Left forelimb (tissue), 1 donor: ENCODE measurements at regions not wholly inside any gene's neighbourhood (a gene's known extent, or its start where the extent isn't known, plus 50 kb on each side); places are given as distances from the start of the nearest gene placed in this dataset.

Experiments used
- DNase-seq: peaks from one replicate; pipeline ENCODE4 v3.0.0-alpha.2; 2018; ENCODE audit warnings: low spot score

DNA sequence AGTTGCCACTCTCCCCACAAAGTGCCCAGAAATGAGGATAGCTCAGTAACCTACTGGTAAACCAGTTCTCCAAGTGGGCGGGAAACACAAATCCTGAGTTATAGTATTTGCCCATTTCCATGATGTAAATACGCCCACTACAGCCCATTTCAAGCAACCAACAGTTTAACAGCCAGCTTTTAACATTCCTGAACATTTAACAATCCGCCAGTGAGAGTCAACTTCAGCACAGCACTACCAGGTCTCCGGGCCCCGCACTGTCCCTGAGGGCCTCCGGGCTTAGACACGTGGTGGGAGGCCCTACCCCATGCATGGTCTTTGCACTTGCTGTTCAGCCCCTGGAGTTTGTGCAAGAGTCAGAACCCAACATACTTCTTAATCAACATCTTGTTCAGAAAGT lies 132.0 kb upstream of the CTTNBP2NL start:
- no peak for DNase-seq

DNA sequence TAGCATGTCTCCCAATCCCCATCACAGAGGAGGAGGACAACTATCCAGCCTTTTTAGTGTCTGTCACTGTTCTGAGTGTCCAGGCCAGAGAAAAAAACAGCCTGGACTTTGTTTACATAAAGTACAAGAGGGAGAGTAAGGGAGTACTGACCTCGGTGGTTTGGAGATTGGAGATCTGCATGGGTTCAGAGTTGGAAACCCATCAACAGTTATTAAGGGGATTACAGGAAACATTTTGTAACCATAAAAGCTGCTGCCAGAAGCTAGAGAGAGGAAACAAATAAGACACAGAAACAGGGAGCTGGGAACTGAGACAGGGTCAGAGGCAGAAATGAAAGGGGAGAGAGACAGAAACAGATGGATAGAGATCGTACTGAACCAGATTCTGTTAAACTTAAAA lies 131.5 kb upstream of the CTTNBP2NL start:
- DNase-seq, result no peak

DNA sequence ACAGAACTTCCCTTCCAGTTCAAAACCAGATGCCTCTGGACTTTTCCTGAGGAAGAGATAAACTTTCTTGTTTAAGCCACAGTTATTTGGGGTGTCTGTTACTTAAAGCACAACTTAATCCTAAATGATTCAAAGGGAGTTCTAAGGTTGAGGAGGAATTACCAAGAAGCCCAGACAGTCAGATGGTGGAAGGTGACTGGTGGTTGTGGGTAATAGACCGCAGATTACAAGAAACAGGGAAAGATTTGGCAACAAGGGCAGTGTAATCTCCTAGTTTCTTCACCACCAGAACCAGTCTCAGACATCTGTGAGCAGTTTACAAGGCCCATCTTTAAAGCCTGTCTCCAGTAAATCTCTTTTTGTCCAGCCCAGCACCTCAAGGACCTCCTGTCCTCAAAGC lies 130.1 kb upstream of the CTTNBP2NL start:
- no peak for DNase-seq

DNA sequence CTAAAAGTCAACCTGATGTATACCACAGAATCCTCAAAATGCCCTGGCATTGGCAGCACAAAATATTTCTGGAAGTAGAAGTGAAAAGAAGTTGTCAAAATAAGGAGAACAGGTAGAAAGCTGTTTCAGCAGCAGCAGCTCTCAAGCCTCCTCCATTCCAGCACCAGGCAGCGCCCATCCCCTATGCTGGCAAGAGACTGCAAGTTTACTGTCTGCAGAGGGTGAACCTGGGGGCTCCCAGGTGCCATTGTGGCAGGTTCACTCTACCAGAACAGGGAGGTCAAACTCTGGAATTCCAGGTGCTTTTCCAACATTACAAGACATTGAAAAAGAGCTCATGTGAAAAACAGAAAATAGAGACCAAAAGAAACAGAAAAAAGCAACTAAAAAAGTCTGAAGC lies 128.8 kb upstream of the CTTNBP2NL start:
- DNase-seq, result no peak

DNA sequence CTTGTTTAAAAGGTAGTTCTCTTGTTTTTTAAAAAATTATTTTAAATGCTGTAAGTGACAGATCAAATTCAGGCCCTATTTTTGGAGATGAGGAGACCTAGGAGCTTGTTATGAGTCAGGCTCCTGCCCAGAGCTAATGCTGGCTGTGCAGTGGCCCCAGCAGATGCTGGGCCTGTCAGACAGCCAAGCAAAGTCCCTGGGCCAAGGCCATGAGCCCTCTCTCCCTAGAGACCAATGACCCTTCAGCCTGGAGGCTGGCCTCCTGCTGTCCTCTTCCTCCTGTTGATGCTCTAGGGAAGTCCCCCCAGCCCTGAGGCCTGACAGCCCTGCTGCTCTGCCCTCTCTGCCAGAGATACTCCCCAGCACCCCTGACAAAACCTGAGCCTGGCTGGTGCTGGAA lies 128.1 kb upstream of the CTTNBP2NL start:
- DNase-seq, result no peak

DNA sequence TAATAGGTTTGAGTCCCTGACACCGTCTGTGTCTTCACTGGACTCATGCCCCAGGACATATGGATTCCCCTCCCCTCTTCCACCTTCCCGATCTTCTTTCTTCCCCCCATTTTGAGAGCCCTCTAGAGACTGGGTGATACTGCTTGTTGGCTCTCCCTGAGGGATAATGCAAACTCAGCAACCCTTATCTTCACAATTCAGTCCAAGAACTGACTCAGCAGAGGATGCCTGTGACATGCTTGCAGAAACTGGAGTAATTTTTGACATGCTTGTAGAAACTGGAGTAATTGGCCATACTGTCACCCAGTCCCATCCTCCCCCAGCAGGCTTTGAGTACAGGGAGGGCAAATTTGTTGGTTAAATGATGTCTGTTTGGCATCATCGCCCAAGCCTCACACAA lies 127.6 kb upstream of the CTTNBP2NL start:
- DNase-seq, result no peak

DNA sequence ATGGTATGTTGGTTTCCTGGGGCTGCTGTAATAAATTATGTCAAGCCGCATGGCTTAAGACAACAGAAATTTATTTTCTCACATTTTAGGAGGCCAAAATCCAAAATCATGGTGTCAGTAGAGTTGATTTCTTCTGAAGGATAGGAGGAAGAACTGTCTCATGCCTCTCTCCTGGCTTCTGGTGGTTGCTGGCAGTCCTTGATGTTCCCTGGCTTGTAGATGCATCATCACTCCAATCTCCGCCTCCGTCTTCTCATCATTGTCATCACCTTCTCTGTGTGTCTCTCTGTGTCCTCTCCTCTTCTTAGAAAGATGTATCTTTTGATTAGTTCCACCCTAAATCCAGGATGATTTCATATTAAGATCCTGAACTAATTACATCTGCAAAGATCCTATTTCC lies 124.7 kb upstream of the CTTNBP2NL start:
- DNase-seq, result no peak

DNA sequence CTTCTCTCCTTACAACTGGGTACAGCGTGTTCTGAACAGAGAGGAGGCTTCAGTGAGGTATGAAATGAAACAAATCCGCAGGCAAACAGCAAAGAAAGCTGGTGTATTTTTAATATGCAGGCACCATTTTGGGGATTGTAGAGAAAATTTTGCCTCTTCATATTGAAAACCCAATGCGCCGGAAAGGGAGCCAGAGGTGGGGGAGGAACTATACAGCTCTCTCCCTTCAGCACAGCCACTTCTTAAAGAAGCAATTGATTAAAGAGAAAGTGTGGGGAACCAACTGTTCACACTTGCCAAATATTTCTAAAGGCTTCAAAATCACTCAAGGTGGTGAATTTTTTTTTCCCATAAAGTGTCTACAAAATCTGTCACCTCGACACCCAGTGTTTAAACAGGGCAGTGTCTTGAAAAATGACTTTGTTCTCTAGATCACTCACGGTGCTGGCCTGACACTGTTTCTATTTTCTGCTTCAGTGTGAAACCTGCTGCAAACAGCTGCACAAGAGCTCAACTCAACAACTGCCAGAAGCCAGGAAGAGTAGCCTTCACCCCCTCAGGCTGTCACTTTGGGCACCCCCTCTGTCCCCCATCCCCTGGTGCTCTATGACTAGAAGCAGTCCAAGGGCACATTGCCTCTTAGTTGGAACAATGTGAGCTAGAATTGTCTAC lies 123.8 kb upstream of the CTTNBP2NL start:
- DNase-seq, result no peak

DNA sequence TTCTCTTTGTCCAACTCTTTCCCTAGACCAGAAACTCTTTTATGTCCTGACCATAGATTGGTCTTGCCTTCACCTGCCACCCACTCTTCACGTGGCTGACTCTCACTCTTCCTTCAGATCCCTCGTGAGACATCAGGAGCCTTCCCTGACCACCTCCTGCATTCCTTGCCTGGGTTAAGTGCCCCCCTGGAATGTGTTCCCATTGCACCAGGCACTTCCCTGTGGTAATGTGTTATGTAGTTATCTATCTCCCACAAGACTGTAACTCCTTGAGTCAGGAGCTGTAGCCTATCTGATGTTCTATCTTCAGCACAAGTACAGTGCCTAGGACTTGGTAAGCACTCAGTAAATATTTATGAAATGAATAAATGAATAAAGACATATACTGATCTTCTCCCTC lies 111.2 kb upstream of the CTTNBP2NL start:
- DNase-seq, result no peak

DNA sequence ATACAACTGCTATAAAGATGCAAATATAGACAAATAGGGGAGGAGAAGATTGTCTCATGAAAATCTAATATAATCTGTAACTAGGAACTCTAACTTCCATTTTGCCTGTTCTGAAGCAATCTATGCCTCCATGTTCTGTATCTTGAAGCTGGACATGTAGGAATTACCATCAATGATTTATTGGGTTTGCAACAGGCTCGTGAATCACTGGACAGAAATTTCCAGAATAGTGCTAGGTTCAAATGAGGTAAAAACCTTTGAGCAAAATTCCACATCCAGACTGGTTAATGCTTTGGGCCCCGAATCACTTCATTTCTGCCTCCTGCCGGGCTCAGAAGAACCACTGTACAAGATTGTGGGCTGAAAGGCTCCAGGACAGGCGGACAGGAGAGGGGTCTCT lies 110.7 kb upstream of the CTTNBP2NL start:
- DNase-seq, result no peak

DNA sequence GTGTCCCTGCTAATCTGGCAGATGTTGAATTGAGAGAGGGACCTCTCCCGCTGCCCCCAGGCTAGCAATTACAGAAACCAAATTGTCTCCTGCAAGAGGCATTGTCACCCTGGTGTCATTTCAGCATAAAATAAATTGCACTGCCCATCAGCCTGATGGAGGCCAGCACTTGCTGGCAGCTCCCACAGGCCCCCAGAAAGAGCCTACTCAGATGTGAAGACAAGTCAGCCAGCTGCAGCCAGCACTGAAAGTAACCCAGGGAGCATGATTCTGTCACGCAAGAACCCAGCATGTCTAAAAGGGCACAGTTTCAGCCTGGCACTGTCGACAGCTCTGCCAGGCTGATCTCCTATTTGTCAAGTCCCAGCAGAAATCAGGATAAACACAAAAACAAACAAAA lies 110.3 kb upstream of the CTTNBP2NL start:
- DNase-seq, result no peak

DNA sequence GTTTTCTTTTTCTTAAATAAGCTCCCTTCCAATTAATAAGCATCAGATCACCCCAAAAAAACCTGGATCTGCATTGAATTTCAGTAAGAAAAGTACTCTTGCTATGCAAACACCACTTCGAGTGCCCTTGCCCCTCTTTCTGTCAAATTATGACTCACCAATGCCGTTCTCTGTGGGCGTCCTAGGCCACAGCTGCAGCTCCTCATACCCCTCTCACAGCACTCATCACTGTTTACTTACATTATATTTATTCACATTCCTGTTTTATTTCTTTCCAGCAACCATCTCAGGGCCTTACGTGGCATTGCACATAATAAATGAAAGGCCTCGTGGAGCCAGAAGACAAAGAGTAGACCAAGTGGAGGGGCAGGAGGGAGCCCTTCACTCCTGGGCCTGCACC lies 99.1 kb upstream of the CTTNBP2NL start:
- no peak for DNase-seq

DNA sequence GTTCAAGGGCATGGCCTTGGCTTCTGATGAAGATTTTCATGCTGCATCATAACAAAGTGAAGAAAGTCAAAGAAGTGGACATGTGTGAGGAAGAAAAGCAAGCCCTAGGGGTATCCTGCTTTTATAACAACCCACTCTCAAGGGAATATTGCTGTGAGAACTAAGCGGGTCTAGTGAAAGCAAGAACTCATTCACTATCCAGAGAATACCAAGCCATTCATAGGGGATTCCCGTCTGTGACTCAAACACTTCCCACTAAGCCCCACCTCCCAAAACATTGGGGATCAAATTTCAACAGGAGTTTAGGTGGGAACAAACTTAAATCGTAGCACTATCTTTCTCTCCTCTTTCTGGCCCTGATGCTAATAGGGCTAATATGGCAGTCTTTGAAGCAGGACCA lies 98.5 kb upstream of the CTTNBP2NL start:
- DNase-seq, result no peak

DNA sequence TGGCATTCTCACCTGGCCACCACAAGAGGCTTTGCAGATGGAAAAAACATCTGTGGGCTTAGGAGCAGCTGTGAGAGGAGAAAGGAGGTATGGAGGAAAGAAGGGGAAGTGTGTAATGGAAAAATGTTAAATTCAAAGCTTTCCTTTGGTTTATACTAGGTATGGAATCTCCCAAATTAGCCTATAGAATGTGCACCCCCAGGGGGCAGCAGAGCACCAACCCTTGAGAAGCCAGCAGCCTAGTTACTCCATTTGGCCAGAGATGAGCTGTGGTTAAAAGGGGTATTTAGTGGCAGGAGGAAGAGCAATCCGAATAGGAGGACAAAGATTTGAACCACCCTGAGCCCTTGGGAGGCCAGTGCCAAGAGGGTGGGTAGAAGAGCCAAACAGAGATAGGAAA lies 97.5 kb upstream of the CTTNBP2NL start:
- no peak for DNase-seq

DNA sequence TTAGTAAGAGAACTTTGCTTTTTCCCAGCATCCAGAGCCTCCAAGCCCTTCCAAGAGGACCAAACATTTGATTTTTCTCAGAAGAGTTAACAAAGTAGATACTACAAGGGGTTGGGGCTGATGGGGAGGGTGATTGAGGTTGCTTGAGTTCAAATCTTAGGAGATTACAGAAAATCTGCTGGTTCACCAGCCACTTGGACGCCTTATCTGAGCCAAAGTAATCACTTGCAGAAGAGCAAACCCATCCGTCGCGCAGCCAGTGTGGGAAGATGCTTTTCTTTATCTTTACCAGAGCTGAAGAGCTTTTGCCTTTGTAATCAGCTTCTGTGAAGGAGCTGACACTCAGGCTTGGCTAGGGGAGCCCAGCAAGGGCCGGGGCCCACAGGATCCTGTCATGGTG lies 91.9 kb upstream of the CTTNBP2NL start:
- no peak for DNase-seq

DNA sequence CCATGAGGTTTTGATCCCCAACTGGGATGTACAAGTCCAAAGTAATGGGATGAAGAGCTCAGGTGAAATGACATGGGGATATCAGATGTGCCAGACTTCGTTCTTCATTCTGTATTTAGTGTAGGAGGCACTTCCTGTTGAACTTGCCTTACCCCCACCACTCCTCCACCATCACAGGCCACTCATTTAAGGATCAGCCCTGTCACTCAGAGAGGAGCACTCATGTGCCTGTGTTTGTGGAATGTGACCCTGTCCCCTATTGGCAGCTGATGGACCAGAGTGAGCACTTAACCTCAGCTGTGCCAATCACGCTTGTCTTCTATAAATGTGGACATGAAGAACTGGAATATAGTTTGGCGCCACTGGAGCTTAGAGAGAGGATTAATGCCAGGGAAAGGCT lies 91.4 kb upstream of the CTTNBP2NL start:
- DNase-seq, result no peak

DNA sequence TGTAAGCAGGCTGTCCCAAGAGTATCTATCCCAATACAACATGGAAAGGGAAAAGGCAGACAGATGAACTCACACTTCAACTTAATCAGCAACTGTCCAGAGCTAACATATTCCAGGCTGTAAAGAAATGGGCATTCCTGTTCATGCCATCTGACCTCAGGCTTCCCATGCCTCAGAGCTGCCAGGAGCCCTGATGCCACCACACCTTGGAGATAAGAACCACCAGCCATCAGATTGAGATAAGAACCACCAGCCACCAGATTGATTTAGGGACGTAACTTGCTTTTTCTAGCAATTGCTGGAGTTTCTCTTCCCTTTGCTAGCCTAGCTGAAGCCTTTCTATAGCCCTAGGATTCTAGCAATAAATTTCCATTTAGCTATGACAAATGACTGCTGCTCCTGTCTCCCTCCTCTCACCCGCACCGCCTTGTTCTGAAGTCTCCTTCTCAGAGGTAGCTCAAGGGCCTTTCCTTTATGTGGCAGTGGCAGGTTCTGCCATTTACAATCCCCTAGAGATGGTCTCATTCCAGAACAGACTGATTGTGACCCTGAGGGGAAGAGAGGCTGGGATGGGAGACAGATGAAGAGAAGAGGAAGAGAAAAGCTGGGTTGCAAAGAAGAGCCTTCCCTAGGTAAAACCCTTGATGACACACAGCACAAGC lies 88.0 kb upstream of the CTTNBP2NL start:
- DNase-seq, result no peak

DNA sequence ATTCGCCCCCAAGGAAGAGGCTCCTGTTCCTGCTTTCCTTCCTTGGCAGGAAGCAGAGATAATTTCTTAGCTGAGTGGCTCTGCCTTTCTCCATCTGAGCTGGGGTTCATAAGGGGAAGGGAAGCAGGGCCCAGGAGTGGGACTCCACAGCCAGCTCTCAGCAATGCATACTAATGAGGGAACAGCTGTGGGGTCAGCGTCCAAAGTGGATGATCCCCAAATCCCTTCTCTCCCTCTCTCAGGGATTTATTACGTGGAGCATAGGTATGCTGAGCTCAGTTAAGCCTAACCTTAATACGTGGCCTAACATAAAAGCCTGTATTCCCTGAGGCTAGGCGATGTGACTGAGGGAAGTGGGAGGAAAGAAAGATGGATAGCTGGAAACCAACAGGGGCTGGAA lies 87.3 kb upstream of the CTTNBP2NL start:
- DNase-seq, result no peak

DNA sequence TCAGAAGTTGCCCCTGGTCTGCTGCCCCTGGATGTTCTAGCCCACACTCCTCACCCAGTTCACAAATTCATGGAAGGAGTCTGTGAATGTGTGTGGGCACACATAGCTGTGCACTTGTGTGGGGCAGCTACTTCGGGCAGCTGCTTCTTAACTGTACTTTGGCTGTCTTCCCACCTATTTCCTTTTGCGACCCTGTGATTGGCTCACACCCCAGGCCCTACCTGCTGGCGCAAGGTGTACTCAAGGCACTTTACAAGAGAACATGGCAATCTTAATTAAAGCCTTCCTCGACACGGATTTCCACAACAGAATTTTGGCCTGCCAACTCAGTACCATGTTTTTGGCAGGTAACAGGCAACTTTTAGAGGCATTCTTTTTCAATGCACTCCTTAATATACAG lies 86.5 kb upstream of the CTTNBP2NL start:
- no peak for DNase-seq

DNA sequence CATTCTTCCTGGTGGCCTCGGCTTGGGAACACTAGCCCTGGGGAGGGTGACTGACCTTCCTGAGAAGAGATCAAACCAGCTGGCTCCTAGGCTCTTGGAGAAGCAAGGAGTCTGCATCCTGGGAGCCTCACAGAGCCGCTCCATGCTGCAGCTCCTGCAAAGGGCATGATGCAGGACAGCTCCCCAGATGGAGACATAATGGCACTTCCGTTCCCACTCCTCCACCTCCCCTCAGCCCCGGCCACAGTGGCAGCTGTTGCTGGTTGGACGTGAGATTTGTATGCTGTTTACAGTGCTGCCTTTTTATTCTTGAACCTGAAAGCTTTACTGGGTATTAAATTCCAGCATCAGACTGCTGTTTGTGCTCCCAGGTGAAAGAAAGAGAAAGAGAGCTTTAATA lies 83.7 kb upstream of the CTTNBP2NL start:
- DNase-seq, result peak; percentile 49

DNA sequence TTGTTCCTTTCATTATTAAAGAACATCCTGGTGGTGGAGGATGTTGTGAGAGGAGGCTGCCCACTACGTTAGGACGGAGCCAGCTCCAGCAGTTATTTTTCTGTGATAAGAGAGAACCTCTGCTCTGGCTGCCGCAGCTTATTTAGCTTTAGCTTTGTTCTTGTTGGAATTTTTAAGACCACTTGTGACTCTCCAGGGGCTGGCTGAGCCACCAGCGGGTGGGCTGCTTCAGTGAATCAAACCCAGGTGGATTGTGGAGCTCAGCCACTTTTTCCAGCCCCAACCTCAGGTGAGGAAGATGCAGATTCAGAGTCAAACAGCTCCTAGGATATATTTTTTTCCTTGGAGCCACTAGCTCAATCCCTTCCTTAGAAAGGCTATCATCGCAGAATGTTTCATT lies 83.1 kb upstream of the CTTNBP2NL start:
- DNase-seq, result peak; percentile 25

DNA sequence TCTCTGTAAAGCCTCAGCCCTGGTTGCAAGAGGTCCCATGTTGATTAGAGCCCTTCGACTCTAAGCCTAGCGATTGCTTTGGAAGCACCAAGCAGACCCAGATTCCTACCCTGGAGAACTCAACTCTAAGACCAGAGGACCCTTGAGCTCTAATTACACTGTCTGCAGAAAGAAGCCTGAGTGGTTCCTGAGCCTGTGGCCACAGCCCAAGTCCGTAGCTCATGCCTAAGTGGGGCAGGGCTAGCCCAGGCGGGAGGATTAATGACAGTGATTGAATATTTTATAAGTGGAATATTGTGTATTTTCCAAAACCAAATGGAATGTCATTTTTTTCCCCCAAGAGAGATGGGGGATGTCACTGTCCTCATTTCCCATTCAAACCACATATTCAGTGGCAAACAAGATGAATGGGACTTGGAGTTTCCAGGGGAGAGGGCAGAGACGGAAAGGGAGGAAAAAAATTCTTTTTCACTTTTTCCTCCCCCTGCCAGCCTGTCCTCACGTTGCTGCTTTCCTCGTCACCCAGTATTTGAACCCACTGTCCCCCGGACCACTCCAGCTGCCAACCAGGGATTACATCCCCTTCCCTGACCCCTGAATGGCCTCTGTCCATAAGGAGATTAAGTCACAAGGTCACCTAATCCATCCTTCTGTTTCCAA lies 79.6 kb upstream of the CTTNBP2NL start:
- no peak for DNase-seq

DNA sequence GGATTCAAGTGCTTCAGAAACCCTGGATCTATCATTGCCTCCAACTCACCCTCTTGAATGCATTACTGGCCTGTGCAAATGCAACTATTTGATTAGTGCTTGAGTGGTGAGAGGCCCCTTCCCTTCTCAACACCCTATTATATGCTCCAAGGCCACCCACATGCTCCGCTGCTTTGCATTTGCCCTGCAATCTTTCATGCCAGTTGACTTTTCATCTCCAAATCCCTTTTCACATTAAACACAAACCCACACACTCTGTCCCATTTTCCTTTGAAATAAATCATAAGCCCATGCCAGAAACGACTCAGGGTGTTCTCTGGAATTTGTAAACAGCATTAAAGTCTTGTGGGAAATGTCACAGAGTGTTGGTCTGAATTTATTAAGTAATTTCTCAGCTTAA lies 78.9 kb upstream of the CTTNBP2NL start:
- DNase-seq, result peak; percentile 52

DNA sequence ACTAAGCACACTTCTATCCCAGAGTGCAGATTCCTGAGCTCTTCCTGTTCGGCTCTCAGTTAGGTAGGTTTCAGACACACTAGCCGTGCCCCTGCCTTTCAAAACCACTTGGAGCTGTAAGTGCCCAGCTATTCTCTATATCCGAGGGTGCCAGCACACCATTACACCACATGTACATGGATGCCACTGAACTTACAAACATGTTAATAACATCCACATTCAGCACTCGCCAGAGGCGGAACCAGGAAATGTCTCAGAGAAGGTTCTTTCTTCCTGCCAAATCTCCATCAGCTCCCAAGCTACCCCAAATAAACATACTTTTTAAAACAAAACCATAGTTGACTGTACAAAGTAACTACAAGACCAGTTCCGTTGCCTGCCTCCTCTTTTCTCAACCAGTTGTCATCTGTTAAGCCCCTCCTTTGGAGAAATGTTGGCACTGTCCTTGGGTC lies 78.4 kb upstream of the CTTNBP2NL start:
- peak; percentile 53 for DNase-seq
